ENCODE measurements at regions not wholly inside any gene's neighbourhood (a gene's known extent, or its start where the extent isn't known, plus 50 kb on each side); places are given as distances from the start of the nearest gene placed in this dataset.

DNA sequence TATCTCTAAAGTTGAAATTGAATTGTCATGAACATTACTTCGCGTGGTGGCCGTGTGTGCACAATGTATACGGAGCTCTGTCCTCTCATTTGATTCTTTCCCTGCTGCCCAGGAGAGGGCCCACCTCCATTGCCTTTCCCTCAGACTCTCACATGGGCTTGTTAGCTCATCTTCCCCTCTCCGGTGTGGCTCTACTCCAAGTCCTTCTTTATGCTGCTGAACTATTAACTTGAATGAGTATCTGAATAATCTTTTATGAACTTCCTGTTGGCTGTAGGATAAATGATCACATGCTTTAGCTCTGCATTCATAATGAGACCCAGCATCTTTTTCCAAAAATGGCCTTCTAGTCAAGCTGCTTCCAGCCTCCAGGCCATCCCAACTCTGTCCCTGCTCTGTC lies 68.8 kb upstream of the CLNK start:
- TF ChIP-seq, protein P1, sequence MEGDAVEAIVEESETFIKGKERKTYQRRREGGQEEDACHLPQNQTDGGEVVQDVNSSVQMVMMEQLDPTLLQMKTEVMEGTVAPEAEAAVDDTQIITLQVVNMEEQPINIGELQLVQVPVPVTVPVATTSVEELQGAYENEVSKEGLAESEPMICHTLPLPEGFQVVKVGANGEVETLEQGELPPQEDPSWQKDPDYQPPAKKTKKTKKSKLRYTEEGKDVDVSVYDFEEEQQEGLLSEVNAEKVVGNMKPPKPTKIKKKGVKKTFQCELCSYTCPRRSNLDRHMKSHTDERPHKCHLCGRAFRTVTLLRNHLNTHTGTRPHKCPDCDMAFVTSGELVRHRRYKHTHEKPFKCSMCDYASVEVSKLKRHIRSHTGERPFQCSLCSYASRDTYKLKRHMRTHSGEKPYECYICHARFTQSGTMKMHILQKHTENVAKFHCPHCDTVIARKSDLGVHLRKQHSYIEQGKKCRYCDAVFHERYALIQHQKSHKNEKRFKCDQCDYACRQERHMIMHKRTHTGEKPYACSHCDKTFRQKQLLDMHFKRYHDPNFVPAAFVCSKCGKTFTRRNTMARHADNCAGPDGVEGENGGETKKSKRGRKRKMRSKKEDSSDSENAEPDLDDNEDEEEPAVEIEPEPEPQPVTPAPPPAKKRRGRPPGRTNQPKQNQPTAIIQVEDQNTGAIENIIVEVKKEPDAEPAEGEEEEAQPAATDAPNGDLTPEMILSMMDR (IDR thresholded peaks at IDR 0.05; ENCODE audit: borderline replicate concordance, control extremely low read depth, extremely low read depth, insufficient read depth, missing control alignments) = no peak
- no peak for DNase-seq (ENCODE audit: low spot score)
- in situ Hi-C loops (cut with MboI; ENCODE audit: low sequenced_read_pairs, unreplicated experiment) = no loop called here

DNA sequence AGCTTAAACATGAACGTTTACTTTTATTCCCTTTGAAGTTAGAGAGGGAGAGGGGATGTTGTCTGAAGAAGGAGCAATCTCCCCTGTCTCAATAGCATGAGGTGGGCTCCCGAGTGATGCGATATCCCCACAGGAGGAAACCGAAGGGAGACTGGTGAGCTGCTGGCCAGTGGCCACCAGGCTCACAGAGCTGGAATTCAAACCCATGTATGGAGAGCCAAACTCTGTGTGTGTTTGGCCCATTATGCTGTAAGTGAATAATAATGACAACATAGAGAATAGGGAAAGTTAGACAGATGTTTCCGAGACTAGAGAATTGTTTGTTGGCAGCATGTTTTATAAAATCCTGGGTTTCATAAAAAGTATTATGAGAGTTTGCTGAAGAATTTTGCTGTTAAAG lies 66.1 kb upstream of the CLNK start:
- TF ChIP-seq, protein P1 (IDR thresholded peaks at IDR 0.05; ENCODE audit: borderline replicate concordance, control extremely low read depth, extremely low read depth, insufficient read depth, missing control alignments) = no peak
- in situ Hi-C loops (cut with MboI; ENCODE audit: low sequenced_read_pairs, unreplicated experiment) = no loop called here
- no peak for DNase-seq (ENCODE audit: low spot score)

DNA sequence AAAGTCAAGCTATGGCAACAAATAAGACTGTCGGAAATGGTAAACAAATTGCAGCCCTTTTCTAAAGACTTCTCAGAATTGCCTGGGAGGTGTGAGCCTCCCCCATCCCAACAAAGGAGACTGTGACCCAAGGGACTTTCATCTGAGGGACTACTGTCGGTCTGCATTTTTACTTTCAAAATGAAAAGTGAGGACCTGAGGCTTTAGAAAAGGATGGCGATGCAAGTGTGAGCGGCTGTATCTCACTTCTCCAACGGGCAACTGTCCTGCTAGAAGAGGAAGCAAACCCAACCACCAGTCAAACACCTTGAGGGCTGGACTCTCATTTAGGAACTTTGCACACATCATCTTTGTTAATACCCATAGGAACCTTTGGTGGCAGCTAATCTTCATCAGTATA lies 62.6 kb upstream of the CLNK start:
- TF ChIP-seq, protein P1 (IDR thresholded peaks at IDR 0.05; ENCODE audit: borderline replicate concordance, control extremely low read depth, extremely low read depth, insufficient read depth, missing control alignments) = no peak
- in situ Hi-C loops (cut with MboI; ENCODE audit: low sequenced_read_pairs, unreplicated experiment) = loop anchor here (10.0 kb wide), 1 partner anchor 678 kb away; the partner anchor contains the start of gene HS3ST1
- no peak for DNase-seq (ENCODE audit: low spot score)

DNA sequence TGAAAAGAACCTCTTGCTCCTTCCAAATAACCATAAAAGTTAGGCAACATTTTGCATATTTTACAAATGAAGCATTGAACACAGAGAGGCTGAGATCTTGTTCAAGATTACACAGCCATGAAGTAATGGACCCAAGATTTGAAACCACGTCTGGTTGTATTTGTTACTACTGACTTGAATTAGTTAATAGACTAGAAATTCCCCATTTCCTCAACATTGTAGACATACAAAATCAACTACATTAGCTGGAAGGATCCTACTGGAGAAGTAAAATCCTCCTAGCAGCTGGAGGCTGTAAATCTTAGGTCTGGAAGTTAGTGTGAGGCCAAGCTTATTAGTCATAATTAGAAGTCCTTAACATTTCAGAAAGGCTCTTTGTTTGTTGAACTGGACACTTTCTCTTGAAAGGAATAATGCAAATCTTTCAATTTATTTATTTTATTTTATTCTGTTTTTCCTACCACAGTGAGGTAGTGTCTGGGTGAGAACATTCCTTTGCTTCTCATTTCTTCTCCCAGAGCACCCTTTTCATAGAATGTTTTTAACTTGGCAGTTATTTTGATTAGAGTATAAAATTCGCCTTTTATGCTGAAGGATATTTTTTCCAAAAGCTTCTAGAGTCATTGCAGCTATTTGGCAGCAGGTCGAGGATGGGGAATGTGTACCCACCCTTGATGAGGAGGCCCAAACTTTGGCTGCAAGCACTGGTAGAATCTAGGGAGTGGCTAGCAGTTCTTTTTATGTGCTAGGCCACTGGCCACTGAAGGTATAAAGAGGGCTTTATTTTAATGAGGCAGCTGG lies 62.0 kb upstream of the CLNK start:
- TF ChIP-seq, protein P1 (IDR thresholded peaks at IDR 0.05; ENCODE audit: borderline replicate concordance, control extremely low read depth, extremely low read depth, insufficient read depth, missing control alignments) = no peak
- no peak for DNase-seq (ENCODE audit: low spot score)
- in situ Hi-C loops (cut with MboI; ENCODE audit: low sequenced_read_pairs, unreplicated experiment) = loop anchor here (10.0 kb wide), 1 partner anchor 678 kb away; the partner anchor contains the start of gene HS3ST1

DNA sequence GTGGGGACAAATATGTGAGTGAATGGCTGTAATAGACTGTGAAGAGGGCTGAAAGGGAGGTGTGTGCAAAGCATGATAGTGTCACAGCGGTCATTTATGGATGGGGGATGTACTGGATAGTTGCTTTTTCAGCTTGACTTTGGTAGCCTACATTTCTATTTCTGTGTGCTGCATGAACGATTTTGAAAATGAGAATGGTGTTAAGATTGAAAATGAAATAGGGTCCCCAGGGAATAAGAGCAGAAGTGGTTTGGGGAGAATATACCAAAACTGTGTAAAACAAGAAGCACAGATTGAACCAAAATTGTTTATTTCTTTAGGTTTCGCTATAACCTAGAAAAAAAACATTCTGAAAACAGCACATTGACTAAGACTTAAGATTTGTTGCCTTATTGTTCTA lies 58.8 kb upstream of the CLNK start:
- no peak for DNase-seq (ENCODE audit: low spot score)
- TF ChIP-seq, protein P1 (IDR thresholded peaks at IDR 0.05; ENCODE audit: borderline replicate concordance, control extremely low read depth, extremely low read depth, insufficient read depth, missing control alignments) = no peak
- in situ Hi-C loops (cut with MboI; ENCODE audit: low sequenced_read_pairs, unreplicated experiment) = loop anchor here (10.0 kb wide), 1 partner anchor 681 kb away; the partner anchor contains the start of gene HS3ST1

DNA sequence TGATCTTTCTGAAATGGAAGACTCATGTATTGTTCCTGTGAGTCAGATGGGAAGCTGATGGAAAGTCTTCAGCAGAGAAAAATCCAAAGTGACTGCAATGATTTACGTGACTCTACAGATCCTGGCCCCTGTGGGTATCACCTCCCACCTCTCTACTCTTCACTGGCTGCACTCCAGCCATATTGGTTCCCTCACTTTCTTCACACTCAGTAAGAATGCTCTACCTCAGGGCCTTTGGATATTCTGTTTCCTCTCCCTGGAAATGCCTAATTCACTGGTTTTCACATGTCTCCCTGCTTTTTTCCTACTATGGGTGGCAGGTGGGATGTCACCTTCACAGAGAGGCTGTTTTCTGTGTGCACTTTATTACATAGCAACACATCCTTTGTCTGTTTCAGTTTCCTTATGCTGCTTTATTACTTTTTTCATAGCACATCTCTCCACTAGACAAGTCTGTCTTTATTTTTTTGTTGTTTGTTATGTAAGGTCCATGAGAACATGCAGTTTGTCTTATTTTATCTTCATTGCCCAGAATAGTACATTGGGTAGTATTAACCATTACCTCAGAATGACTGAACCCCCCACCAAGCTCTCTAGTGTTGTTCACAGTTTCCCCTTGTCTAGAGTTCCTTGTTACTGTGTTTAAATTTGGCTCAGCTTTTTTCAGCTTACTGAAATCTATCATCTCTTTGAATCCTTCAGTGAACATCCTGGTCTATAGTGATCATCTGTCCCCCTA lies 57.6 kb upstream of the CLNK start:
- no peak for DNase-seq (ENCODE audit: low spot score)
- in situ Hi-C loops (cut with MboI; ENCODE audit: low sequenced_read_pairs, unreplicated experiment) = loop anchor here (10.0 kb wide), 1 partner anchor 683 kb away; the partner anchor contains the start of gene HS3ST1
- TF ChIP-seq, protein P1 (IDR thresholded peaks at IDR 0.05; ENCODE audit: borderline replicate concordance, control extremely low read depth, extremely low read depth, insufficient read depth, missing control alignments) = no peak
